H9 (cell line): ENCODE measurements at regions not wholly inside any gene's neighbourhood (a gene's known extent, or its start where the extent isn't known, plus 50 kb on each side); places are given as distances from the start of the nearest gene placed in this dataset.

Experiments used
- DNase-seq: peaks from one replicate; pipeline ENCODE4 v3.0.0-alpha.2; 2017
- H2AFZ ChIP-seq: one replicate; pipeline ENCODE4 v1.6.1; 2013; ENCODE audit warnings: mild to moderate bottlenecking, low read length, control low read depth, moderate library complexity
- H2AK5ac ChIP-seq: 2 replicates; pipeline ENCODE4 v1.6.1; 2013; ENCODE audit warnings: low read length, control low read depth, mixed read lengths; ENCODE audit not compliant: insufficient read length
- H2BK120ac ChIP-seq: one replicate; pipeline ENCODE4 v1.6.1; 2013; ENCODE audit warnings: low read depth, mild to moderate bottlenecking, low read length, control low read depth, inconsistent platforms; ENCODE audit not compliant: poor library complexity, severe bottlenecking
- H2BK12ac ChIP-seq: 2 replicates; pipeline ENCODE4 v1.6.1; 2013; ENCODE audit warnings: low read length, control low read depth, mixed read lengths, low read depth; ENCODE audit not compliant: insufficient read length
- H2BK15ac ChIP-seq: 2 replicates; pipeline ENCODE4 v1.6.1; 2013; ENCODE audit warnings: low read depth, low read length, control low read depth
- H2BK20ac ChIP-seq: one replicate; pipeline ENCODE4 v1.6.1; 2013; ENCODE audit warnings: low read depth, mild to moderate bottlenecking, low read length, control low read depth, inconsistent platforms; ENCODE audit not compliant: poor library complexity, severe bottlenecking
- H2BK5ac ChIP-seq: 2 replicates; pipeline ENCODE4 v1.6.1; 2013; ENCODE audit warnings: low read length, control low read depth, mixed read lengths; ENCODE audit not compliant: insufficient read length
- H3K14ac ChIP-seq: 2 replicates; pipeline ENCODE4 v1.6.1; 2013; ENCODE audit warnings: low read length, control low read depth; ENCODE audit not compliant: insufficient read depth
- H3K18ac ChIP-seq: 2 replicates; pipeline ENCODE4 v1.6.1; 2013; ENCODE audit warnings: low read depth, mild to moderate bottlenecking, mixed read lengths, low read length, control low read depth; ENCODE audit not compliant: insufficient read length
- H3K23ac ChIP-seq: 2 replicates; pipeline ENCODE4 v1.6.1; 2013; ENCODE audit warnings: low read length, control low read depth, mixed read lengths, low read depth; ENCODE audit not compliant: insufficient read length
- H3K23me2 ChIP-seq: 2 replicates; pipeline ENCODE4 v1.6.1; 2013; ENCODE audit warnings: low read depth, mild to moderate bottlenecking, mixed read lengths, low read length, control low read depth; ENCODE audit not compliant: insufficient read length, poor library complexity, severe bottlenecking
- H3K27ac ChIP-seq: 2 replicates; pipeline ENCODE4 v1.5.1; 2013; ENCODE audit warnings: low read length, control low read depth, mixed read lengths, low read depth; ENCODE audit not compliant: insufficient read length
- H3K27me3 ChIP-seq: 2 replicates; pipeline ENCODE4 v1.6.1; 2013; ENCODE audit warnings: low read length, control low read depth, inconsistent platforms; ENCODE audit not compliant: insufficient read depth
- H3K4ac ChIP-seq: 2 replicates; pipeline ENCODE4 v1.6.1; 2013; ENCODE audit warnings: low read depth, mild to moderate bottlenecking, control low read depth, inconsistent platforms, low read length, moderate library complexity
- H3K4me1 ChIP-seq: 2 replicates; pipeline ENCODE4 v1.6.1; 2013; ENCODE audit warnings: low read length, control low read depth, inconsistent platforms; ENCODE audit not compliant: insufficient read depth
- H3K4me2 ChIP-seq: 2 replicates; pipeline ENCODE4 v1.6.1; 2013; ENCODE audit warnings: low read length, control low read depth, mixed read lengths; ENCODE audit not compliant: insufficient read length, insufficient read depth
- H3K56ac ChIP-seq: 2 replicates; pipeline ENCODE4 v1.6.1; 2013; ENCODE audit warnings: low read depth, mild to moderate bottlenecking, mixed read lengths, low read length, control low read depth; ENCODE audit not compliant: insufficient read length
- H3K79me1 ChIP-seq: 2 replicates; pipeline ENCODE4 v1.6.1; 2013; ENCODE audit warnings: low read depth, mild to moderate bottlenecking, moderate library complexity, low read length, control low read depth, inconsistent platforms; ENCODE audit not compliant: insufficient read depth, poor library complexity, severe bottlenecking
- H3K79me2 ChIP-seq: 2 replicates; pipeline ENCODE4 v1.6.1; 2013; ENCODE audit warnings: low read length, control low read depth, inconsistent platforms; ENCODE audit not compliant: insufficient read depth
- H3K9ac ChIP-seq: 2 replicates; pipeline ENCODE4 v1.6.1; 2013; ENCODE audit warnings: low read length, control low read depth, mixed read lengths; ENCODE audit not compliant: insufficient read length; ENCODE audit errors: extremely low read depth
- H3K9me3 ChIP-seq: one replicate; pipeline ENCODE4 v1.6.1; 2013; ENCODE audit warnings: low read depth, low read length, inconsistent platforms; ENCODE audit not compliant: control insufficient read depth
- H3T11ph ChIP-seq: one replicate; pipeline ENCODE4 v1.6.1; 2013; ENCODE audit warnings: mild to moderate bottlenecking, low read length, control low read depth, inconsistent platforms
- H4K20me1 ChIP-seq: one replicate; pipeline ENCODE4 v1.6.1; 2013; ENCODE audit not compliant: control insufficient read depth, insufficient read length, insufficient read depth
- H4K5ac ChIP-seq: 2 replicates; pipeline ENCODE4 v1.6.1; 2013; ENCODE audit warnings: low read depth, mild to moderate bottlenecking, mixed read lengths, low read length, control low read depth; ENCODE audit not compliant: insufficient read length
- H4K8ac ChIP-seq: replicated peaks from 2 replicates; pipeline ENCODE4 v1.6.1; 2013; ENCODE audit warnings: low read length, control low read depth, mixed read lengths, low read depth; ENCODE audit not compliant: insufficient read length
- H4K91ac ChIP-seq: 2 replicates; pipeline ENCODE4 v1.6.1; 2013; ENCODE audit warnings: low read depth, mild to moderate bottlenecking, moderate library complexity, mixed read lengths, low read length, control low read depth; ENCODE audit not compliant: insufficient read length
- H3K27ac Mint-ChIP-seq, 3 experiments: 2 replicates in 2 of 3; 3 replicates in 1 of 3; pipeline ENCODE4 v1.8.0; 2020 to 2021; ENCODE audit warnings: mixed read lengths in 3 of 3, mild to moderate bottlenecking in 1 of 3, moderate library complexity in 1 of 3
- H3K27me3 Mint-ChIP-seq: 2 replicates; pipeline ENCODE4 v1.8.0; 2021; ENCODE audit warnings: low read depth, mild to moderate bottlenecking, moderate library complexity, mixed read lengths
- H3K36me3 Mint-ChIP-seq, 3 experiments: 2 replicates in 2 of 3; 3 replicates in 1 of 3; pipeline ENCODE4 v1.8.0; 2020 to 2021; ENCODE audit warnings: low read depth in 3 of 3, mixed read lengths in 3 of 3; ENCODE audit not compliant: insufficient read depth in 1 of 3
- H3K4me1 Mint-ChIP-seq, 2 experiments: 2 replicates each; pipeline ENCODE4 v1.8.0; 2020; ENCODE audit warnings: mixed read lengths in 2 of 2
- H3K4me3 Mint-ChIP-seq, 2 experiments: 2 replicates in 1 of 2; 3 replicates in 1 of 2; pipeline ENCODE4 v1.8.0; 2020 to 2021; ENCODE audit warnings: mild to moderate bottlenecking in 2 of 2, mixed read lengths in 2 of 2, moderate library complexity in 1 of 2
- H3K9me3 Mint-ChIP-seq, 2 experiments: 2 replicates in 1 of 2; 3 replicates in 1 of 2; pipeline ENCODE4 v1.8.0; 2020; ENCODE audit warnings: mild to moderate bottlenecking in 2 of 2, mixed read lengths in 2 of 2, moderate library complexity in 1 of 2
- CTCF ChIP-seq: fragments of 200-600 bp; sonication (generic); conservative IDR thresholded peaks from 3 replicates; pipeline ENCODE4 v1.8.0; 2021; ENCODE audit warnings: antibody characterized with exemption, mild to moderate bottlenecking
- WGBS: extraction: QIAGEN DNeasy Blood & Tissue Kit; methylation state at CpG from one replicate; pipeline ENCODE4 v1.1.7; 2013; ENCODE audit warnings: missing lambda C conversion rate, low lambda C conversion rate, mixed read lengths; ENCODE audit not compliant: insufficient read length; ENCODE audit errors: extremely low coverage; 5-methylcytosine and 5-hydroxymethylcytosine counted together

DNA sequence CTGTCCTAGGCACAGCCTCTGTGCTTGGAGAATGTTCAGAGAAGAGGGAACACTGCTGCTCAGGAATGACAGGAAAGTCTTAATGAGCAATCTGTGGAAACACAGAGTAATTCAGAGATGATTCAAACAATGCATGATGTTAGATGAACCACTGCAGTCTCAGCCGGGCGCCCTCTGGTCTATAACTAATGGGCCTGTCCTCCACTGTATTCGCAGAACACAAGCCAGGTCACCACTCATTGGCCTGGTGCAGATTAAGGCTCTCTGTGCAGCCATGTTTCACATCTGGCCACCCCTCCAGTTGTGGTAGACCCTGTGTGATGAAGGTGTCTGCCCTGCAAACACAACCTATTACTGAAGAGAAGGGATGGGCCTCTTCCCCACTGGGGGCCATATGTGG is 281.7 kb upstream of the ROPN1 start:
- Histone ChIP-seq H2AK5ac (no peak overlapping the region), H2BK20ac (no peak overlapping the region), H3K14ac (no peak overlapping the region), H3K79me2 (no peaks in the 10 kb centered on the region), H3K23me2 (no peaks in the 10 kb centered on the region), H3K27me3 (no peaks in the 10 kb centered on the region), H2AFZ (no peak overlapping the region), H3K9ac (no peak overlapping the region), H3K27ac (no peak overlapping the region), H3T11ph (no peak overlapping the region), H3K18ac (no peak overlapping the region), H4K8ac (no peak overlapping the region), H3K23ac (no peak overlapping the region), H2BK5ac (no peak overlapping the region), H2BK12ac (no peak overlapping the region), H4K20me1 (no peaks in the 10 kb centered on the region), H2BK15ac (no peak overlapping the region), H3K56ac (no peak overlapping the region), H3K9me3 (no peaks in the 10 kb centered on the region), H3K4ac (no peak overlapping the region), H4K5ac (no peak overlapping the region), H3K79me1 (no peaks in the 10 kb centered on the region), H3K4me2 (no peak overlapping the region), H4K91ac (no peak overlapping the region), H3K4me1 (no peaks in the 10 kb centered on the region), H2BK120ac (no peak overlapping the region)
- no peak for TF ChIP-seq CTCF
- no CpG with 5 or more reads among the region's 3 CpGs for WGBS
- H3K9me3 Mint-ChIP-seq: no peaks in the 10 kb centered on the region
- H3K27me3 Mint-ChIP-seq: no peaks in the 10 kb centered on the region
- DNase-seq: no peak
- peaks cover 4 to 8% of the 10 kb centered on the region in 2 experiments; a peak in 2 of 4 replicates for H3K4me1 Mint-ChIP-seq
- H3K4me3 Mint-ChIP-seq: no peak overlapping the region
- no peak overlapping the region for H3K27ac Mint-ChIP-seq
- no peaks in the 10 kb centered on the region for H3K36me3 Mint-ChIP-seq
